CD14-positive monocyte (primary cell): ENCODE measurements at regions not wholly inside any gene's neighbourhood (a gene's known extent, or its start where the extent isn't known, plus 50 kb on each side); places are given as distances from the start of the nearest gene placed in this dataset.
"Not testable (repeated sequence)": the region's sequence is repeated elsewhere in the genome, so short reads cannot be mapped to it uniquely, and the experiment has no call there.

Experiments used
- DNase-seq, 3 donors: peaks; one replicate each; pipeline ENCODE4 v3.0.0-alpha.2; 2011 to 2022
- H2AFZ ChIP-seq: 2 replicates; pipeline ENCODE4 v1.6.0; 2012; ENCODE audit warnings: mild to moderate bottlenecking, low read depth, low read length, inconsistent platforms; ENCODE audit not compliant: insufficient read depth, poor library complexity, severe bottlenecking
- H3K27ac ChIP-seq, 2 donors: 1 replicate in 1 of 2; 2 replicates in 1 of 2; pipeline ENCODE4 v1.5.1; 2012 to 2013; ENCODE audit warnings: low read length in 2 of 2, control low read depth in 1 of 2, inconsistent platforms in 1 of 2, low read depth in 1 of 2, mild to moderate bottlenecking in 1 of 2
- H3K27me3 ChIP-seq, 2 donors: one replicate each; pipeline versions ENCODE4 v1.6.0 to v1.6.1; 2011 to 2013; ENCODE audit warnings: low read length in 2 of 2; ENCODE audit not compliant: control insufficient read depth in 2 of 2, insufficient read depth in 2 of 2
- H3K36me3 ChIP-seq, 2 donors: replicated peaks in 1 of 2; 1 replicate in 1 of 2; 2 replicates in 1 of 2; pipeline versions ENCODE4 v1.5.1 to v1.6.1; 2012 to 2013; ENCODE audit warnings: low read length in 2 of 2, control low read depth in 1 of 2, inconsistent platforms in 1 of 2, mild to moderate bottlenecking in 1 of 2; ENCODE audit not compliant: insufficient read depth in 2 of 2, control insufficient read depth in 1 of 2
- H3K4me1 ChIP-seq, 2 donors: 1 replicate in 1 of 2; 2 replicates in 1 of 2; pipeline versions ENCODE4 v1.5.1 to v1.6.1; 2012 to 2013; ENCODE audit warnings: low read length in 2 of 2, control low read depth in 1 of 2, inconsistent platforms in 1 of 2, mild to moderate bottlenecking in 1 of 2, moderate library complexity in 1 of 2; ENCODE audit not compliant: insufficient read depth in 2 of 2, control insufficient read depth in 1 of 2
- H3K4me2 ChIP-seq: replicated peaks from 2 replicates; pipeline ENCODE3; 2012; ENCODE audit warnings: low read length, moderate library complexity, mild to moderate bottlenecking; ENCODE audit not compliant: poor library complexity, severe bottlenecking; ENCODE audit errors: extremely low read depth
- H3K4me3 ChIP-seq, 3 experiments: fragments of 200-600 bp in 1 of 3; sonication (generic) in 1 of 3; replicated peaks in 1 of 3; 1 replicate in 2 of 3; 2 replicates in 1 of 3; pipeline ENCODE4 v1.5.1; 2011 to 2013; ENCODE audit warnings: low read length in 3 of 3, mild to moderate bottlenecking in 3 of 3, control low read depth in 2 of 3, low read depth in 2 of 3, inconsistent platforms in 1 of 3, moderate library complexity in 1 of 3
- H3K79me2 ChIP-seq: 2 replicates; pipeline ENCODE4 v1.6.0; 2012; ENCODE audit warnings: mild to moderate bottlenecking, control low read depth, inconsistent platforms, low read length, moderate library complexity; ENCODE audit not compliant: insufficient read depth
- H3K9ac ChIP-seq: 2 replicates; pipeline ENCODE4 v1.6.0; 2017; ENCODE audit warnings: low read length, mild to moderate bottlenecking; ENCODE audit not compliant: insufficient read depth, poor library complexity, severe bottlenecking
- H3K9me3 ChIP-seq, 2 donors: replicated peaks in 1 of 2; 1 replicate in 1 of 2; 2 replicates in 1 of 2; pipeline versions ENCODE4 v1.5.1 to v1.6.1; 2012 to 2013; ENCODE audit warnings: low read length in 2 of 2, control low read depth in 1 of 2; ENCODE audit not compliant: control insufficient read depth in 1 of 2, insufficient read depth in 1 of 2
- H4K20me1 ChIP-seq: 2 replicates; pipeline ENCODE4 v1.6.0; 2012; ENCODE audit warnings: mild to moderate bottlenecking, low read length, control low read depth, moderate library complexity; ENCODE audit not compliant: insufficient read depth
- H3K27ac Mint-ChIP-seq, 7 donors: one replicate each; pipeline ENCODE4 v1.8.0; 2020; ENCODE audit warnings: mild to moderate bottlenecking in 7 of 7, mixed read lengths in 7 of 7, moderate library complexity in 6 of 7, inconsistent platforms in 2 of 7
- H3K27me3 Mint-ChIP-seq, 3 donors: one replicate each; pipeline ENCODE4 v1.8.0; 2021 to 2022; ENCODE audit warnings: low read depth in 3 of 3, mild to moderate bottlenecking in 3 of 3, mixed read lengths in 3 of 3, moderate library complexity in 3 of 3, inconsistent platforms in 1 of 3
- H3K36me3 Mint-ChIP-seq, 2 donors: one replicate each; pipeline ENCODE4 v1.8.0; 2020; ENCODE audit warnings: mixed read lengths in 2 of 2, inconsistent platforms in 1 of 2, mild to moderate bottlenecking in 1 of 2
- H3K4me1 Mint-ChIP-seq: one replicate; pipeline ENCODE4 v1.8.0; 2020; ENCODE audit warnings: mild to moderate bottlenecking, mixed read lengths
- H3K4me3 Mint-ChIP-seq, 2 donors: one replicate each; pipeline ENCODE4 v1.8.0; 2020; ENCODE audit warnings: mild to moderate bottlenecking in 2 of 2, mixed read lengths in 2 of 2, moderate library complexity in 1 of 2
- H3K9me3 Mint-ChIP-seq, 7 donors: one replicate each; pipeline ENCODE4 v1.8.0; 2020 to 2022; ENCODE audit warnings: mixed read lengths in 7 of 7, mild to moderate bottlenecking in 6 of 7, moderate library complexity in 6 of 7, inconsistent platforms in 2 of 7
- WGBS: methylation state at CpG from one replicate; pipeline ENCODE4 v1.1.5; 2013; ENCODE audit warnings: missing lambda C conversion rate; ENCODE audit not compliant: insufficient coverage; 5-methylcytosine and 5-hydroxymethylcytosine counted together
- intact Hi-C, 2 donors: fragments of 100-400 bp; cut with micrococcal nuclease; formaldehyde crosslinking; loops; one replicate each; pipeline versions ENCODE4 v1.15.0 to v1.15.1; 2023
- TF ChIP-seq, protein P1 (sequence below): fragments of 200-600 bp; IDR thresholded peaks from one replicate; pipeline ENCODE4 v1.8.0; 2022; ENCODE audit warnings: antibody characterized with exemption, mild to moderate bottlenecking

GRCh38 chr17:77634710-77635109 lies 323.8 kb upstream of the TNRC6C start:
- Mint-ChIP-seq H3K9me3 (no peaks in the 10 kb centered on the region), H3K36me3 (no peaks in the 10 kb centered on the region), H3K27me3 (peaks cover 0 to 4% (median 3%) of the 10 kb centered on the region in 3 donors), H3K4me1 (no peaks in the 10 kb centered on the region), H3K4me3 (no peak overlapping the region), H3K27ac (no peak overlapping the region)
- intact Hi-C loops: loop anchor here in 1 of 2 donors (10.0 kb wide), 1 partner anchor 90 kb away; no protein-coding TSS in a partner anchor
- Histone ChIP-seq H4K20me1 (no peaks in the 10 kb centered on the region), H3K4me2 (no peak overlapping the region), H3K27me3 (no peaks in the 10 kb centered on the region), H3K27ac (no peak overlapping the region), H3K36me3 (no peaks in the 10 kb centered on the region), H2AFZ (no peak overlapping the region), H3K4me1 (no peaks in the 10 kb centered on the region), H3K79me2 (no peaks in the 10 kb centered on the region), H3K9ac (no peak overlapping the region), H3K9me3 (no peaks in the 10 kb centered on the region), H3K4me3 (no peak overlapping the region)
- TF ChIP-seq, protein P1, sequence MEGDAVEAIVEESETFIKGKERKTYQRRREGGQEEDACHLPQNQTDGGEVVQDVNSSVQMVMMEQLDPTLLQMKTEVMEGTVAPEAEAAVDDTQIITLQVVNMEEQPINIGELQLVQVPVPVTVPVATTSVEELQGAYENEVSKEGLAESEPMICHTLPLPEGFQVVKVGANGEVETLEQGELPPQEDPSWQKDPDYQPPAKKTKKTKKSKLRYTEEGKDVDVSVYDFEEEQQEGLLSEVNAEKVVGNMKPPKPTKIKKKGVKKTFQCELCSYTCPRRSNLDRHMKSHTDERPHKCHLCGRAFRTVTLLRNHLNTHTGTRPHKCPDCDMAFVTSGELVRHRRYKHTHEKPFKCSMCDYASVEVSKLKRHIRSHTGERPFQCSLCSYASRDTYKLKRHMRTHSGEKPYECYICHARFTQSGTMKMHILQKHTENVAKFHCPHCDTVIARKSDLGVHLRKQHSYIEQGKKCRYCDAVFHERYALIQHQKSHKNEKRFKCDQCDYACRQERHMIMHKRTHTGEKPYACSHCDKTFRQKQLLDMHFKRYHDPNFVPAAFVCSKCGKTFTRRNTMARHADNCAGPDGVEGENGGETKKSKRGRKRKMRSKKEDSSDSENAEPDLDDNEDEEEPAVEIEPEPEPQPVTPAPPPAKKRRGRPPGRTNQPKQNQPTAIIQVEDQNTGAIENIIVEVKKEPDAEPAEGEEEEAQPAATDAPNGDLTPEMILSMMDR: no peak
- WGBS: 64% methylated on average over 4 of the region's 4 CpGs
- DNase-seq: no peak

GRCh38 chr17:77635176-77635575 lies 323.3 kb upstream of the TNRC6C start:
- H3K27ac Mint-ChIP-seq: no peak overlapping the region
- H3K4me3 Mint-ChIP-seq: no peak overlapping the region
- peaks cover under 1 to 4% (median 3%) of the 10 kb centered on the region in 3 donors for H3K27me3 Mint-ChIP-seq
- Histone ChIP-seq H3K4me3 (no peak overlapping the region), H4K20me1 (no peaks in the 10 kb centered on the region), H3K9me3 (no peaks in the 10 kb centered on the region), H3K27me3 (no peaks in the 10 kb centered on the region), H3K27ac (no peak overlapping the region), H3K9ac (no peak overlapping the region), H3K4me1 (no peaks in the 10 kb centered on the region), H3K36me3 (no peaks in the 10 kb centered on the region), H3K79me2 (no peaks in the 10 kb centered on the region), H2AFZ (no peak overlapping the region), H3K4me2 (no peak overlapping the region)
- 100% methylated on average over 2 of the region's 4 CpGs for WGBS
- H3K4me1 Mint-ChIP-seq: no peaks in the 10 kb centered on the region
- intact Hi-C loops: loop anchor here in 1 of 2 donors (10.0 kb wide), 1 partner anchor 90 kb away; no protein-coding TSS in a partner anchor
- H3K9me3 Mint-ChIP-seq: no peaks in the 10 kb centered on the region
- H3K36me3 Mint-ChIP-seq: no peaks in the 10 kb centered on the region
- no peak for DNase-seq
- TF ChIP-seq, protein P1: no peak

- DNase-seq, H4K20me1 ChIP-seq, H3K4me1 Mint-ChIP-seq, H3K4me2 ChIP-seq, H2AFZ ChIP-seq, H3K4me1 ChIP-seq, H3K9me3 ChIP-seq, H3K27me3 ChIP-seq, H3K27ac ChIP-seq, H3K79me2 ChIP-seq, H3K36me3 ChIP-seq, H3K4me3 Mint-ChIP-seq, H3K36me3 Mint-ChIP-seq, H3K27ac Mint-ChIP-seq, H3K4me3 ChIP-seq, H3K27me3 Mint-ChIP-seq, H3K9ac ChIP-seq, H3K9me3 Mint-ChIP-seq: not testable (repeated sequence)
- intact Hi-C loops: loop anchor here in 1 of 2 donors (10.0 kb wide), 1 partner anchor 91 kb away; no protein-coding TSS in a partner anchor
- 100% methylated on average over 3 of the region's 3 CpGs for WGBS
Measured at GRCh38 chr17:77635785-77636184, 322.7 kb upstream of the TNRC6C start.
